ENCODE measurements at regions not wholly inside any gene's neighbourhood (a gene's known extent, or its start where the extent isn't known, plus 50 kb on each side); places are given as distances from the start of the nearest gene placed in this dataset.
"Not testable (repeated sequence)": the region's sequence is repeated elsewhere in the genome, so short reads cannot be mapped to it uniquely, and the experiment has no call there.

- Histone ChIP-seq H3K4me3 (ENCODE audit: low read length) (no peak overlapping the region), H3K9me3 (ENCODE audit: control insufficient read depth, low read depth, low read length) (no peaks in the 10 kb centered on the region), H3K4me1 (ENCODE audit: control insufficient read depth, insufficient read depth, low read length) (no peaks in the 10 kb centered on the region), H3K36me3 (ENCODE audit: control insufficient read depth, insufficient read depth, low read length) (no peaks in the 10 kb centered on the region), H3K27ac (ENCODE audit: low read length) (no peak overlapping the region), H3K27me3 (ENCODE audit: control insufficient read depth, insufficient read depth, low read length) (no peaks in the 10 kb centered on the region)
- 80% methylated on average over 1 of the region's 15 CpGs for WGBS (ENCODE audit: insufficient coverage, low lambda C conversion rate)
- DNase-seq, result peak; percentile 20 to 31
Observed at GRCh38 chr2:14903709-14904374, 271.3 kb downstream of the LRATD1 start.

DNA sequence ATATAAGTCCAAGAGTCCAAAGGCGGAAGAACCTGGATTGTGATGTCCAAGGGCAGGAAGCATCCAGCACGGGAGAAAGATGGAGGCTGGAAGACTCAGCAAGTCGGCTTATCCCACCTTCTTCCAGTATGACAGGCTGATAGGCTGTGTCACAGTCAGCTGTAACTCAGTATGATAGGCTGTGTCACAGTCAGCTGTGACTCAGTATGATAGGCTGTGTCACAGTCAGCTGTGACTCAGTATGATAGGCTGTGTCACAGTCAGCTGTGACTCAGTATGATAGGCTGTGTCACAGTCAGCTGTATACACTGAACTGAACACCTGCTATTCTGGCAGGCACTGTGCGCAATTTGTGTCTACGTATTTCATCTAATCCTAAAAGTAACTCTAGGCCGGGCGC is 271.9 kb downstream of the LRATD1 start:
- H3K9me3 ChIP-seq (ENCODE audit: control insufficient read depth, low read depth, low read length); H3K36me3 ChIP-seq (ENCODE audit: control insufficient read depth, insufficient read depth, low read length); DNase-seq; H3K27ac ChIP-seq (ENCODE audit: low read length); H3K4me3 ChIP-seq (ENCODE audit: low read length); H3K27me3 ChIP-seq (ENCODE audit: control insufficient read depth, insufficient read depth, low read length); H3K4me1 ChIP-seq (ENCODE audit: control insufficient read depth, insufficient read depth, low read length): not testable (repeated sequence)
- WGBS (ENCODE audit: insufficient coverage, low lambda C conversion rate), result no CpG with 5 or more reads among the region's 7 CpGs

DNA sequence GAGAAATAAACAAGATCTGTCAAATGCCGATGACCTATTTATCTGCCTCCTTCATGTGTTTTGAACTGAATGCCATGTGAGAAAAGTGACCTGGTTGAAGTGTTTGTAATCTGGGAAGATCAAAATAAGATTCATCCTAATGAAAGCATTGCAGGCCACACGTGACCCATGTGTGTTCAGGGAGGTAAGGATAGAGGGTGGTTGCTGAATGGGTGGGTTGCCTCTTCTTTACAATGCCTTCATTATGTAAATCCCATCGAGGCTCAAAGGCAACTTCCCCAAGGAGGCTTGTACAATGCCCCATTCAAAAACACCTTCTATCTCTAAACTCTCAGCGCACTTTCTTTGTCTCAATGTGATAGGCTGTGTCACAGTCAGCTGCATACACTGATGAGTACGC is 273.1 kb downstream of the LRATD1 start:
- no peak overlapping the region for H3K27ac ChIP-seq (ENCODE audit: low read length)
- WGBS (ENCODE audit: insufficient coverage, low lambda C conversion rate), result no CpG with 5 or more reads among the region's 5 CpGs
- H3K36me3 ChIP-seq (ENCODE audit: control insufficient read depth, insufficient read depth, low read length), result no peaks in the 10 kb centered on the region
- H3K9me3 ChIP-seq (ENCODE audit: control insufficient read depth, low read depth, low read length), result no peaks in the 10 kb centered on the region
- no peak for DNase-seq
- no peak overlapping the region for H3K4me3 ChIP-seq (ENCODE audit: low read length)
- H3K4me1 ChIP-seq (ENCODE audit: control insufficient read depth, insufficient read depth, low read length), result no peaks in the 10 kb centered on the region
- no peaks in the 10 kb centered on the region for H3K27me3 ChIP-seq (ENCODE audit: control insufficient read depth, insufficient read depth, low read length)

- no CpG with 5 or more reads among the region's 8 CpGs for WGBS (ENCODE audit: insufficient coverage, low lambda C conversion rate)
- DNase-seq, result peak in 1 of 2 donors; percentile 13
- H3K27ac ChIP-seq (ENCODE audit: low read length), result no peak overlapping the region
Observed at GRCh38 chr2:14907014-14907612, 274.6 kb downstream of the LRATD1 start.

GRCh38 chr2:14909795-14910194 is 277.3 kb downstream of the LRATD1 start:
- Histone ChIP-seq H3K27me3 (ENCODE audit: control insufficient read depth, insufficient read depth, low read length) (no peaks in the 10 kb centered on the region), H3K27ac (ENCODE audit: low read length) (no peak overlapping the region), H3K4me1 (ENCODE audit: control insufficient read depth, insufficient read depth, low read length) (no peaks in the 10 kb centered on the region), H3K36me3 (ENCODE audit: control insufficient read depth, insufficient read depth, low read length) (no peaks in the 10 kb centered on the region), H3K4me3 (ENCODE audit: low read length) (no peak overlapping the region), H3K9me3 (ENCODE audit: control insufficient read depth, low read depth, low read length) (no peaks in the 10 kb centered on the region)
- no peak for DNase-seq
- WGBS (ENCODE audit: insufficient coverage, low lambda C conversion rate), result no CpG with 5 or more reads among the region's 4 CpGs

More at GRCh38 chr2:14907014-14907612, 274.6 kb downstream of the LRATD1 start:
- H3K9me3 ChIP-seq (ENCODE audit: control insufficient read depth, low read depth, low read length), result no peaks in the 10 kb centered on the region
- no peak overlapping the region for H3K4me3 ChIP-seq (ENCODE audit: low read length)
- no peaks in the 10 kb centered on the region for H3K27me3 ChIP-seq (ENCODE audit: control insufficient read depth, insufficient read depth, low read length)
- H3K4me1 ChIP-seq (ENCODE audit: control insufficient read depth, insufficient read depth, low read length), result no peaks in the 10 kb centered on the region
- H3K36me3 ChIP-seq (ENCODE audit: control insufficient read depth, insufficient read depth, low read length), result no peaks in the 10 kb centered on the region

GRCh38 chr2:14910654-14911053 is 278.1 kb downstream of the LRATD1 start:
- no CpG with 5 or more reads among the region's 2 CpGs for WGBS (ENCODE audit: insufficient coverage, low lambda C conversion rate)
- H3K4me1 ChIP-seq (ENCODE audit: control insufficient read depth, insufficient read depth, low read length), result no peaks in the 10 kb centered on the region
- no peaks in the 10 kb centered on the region for H3K9me3 ChIP-seq (ENCODE audit: control insufficient read depth, low read depth, low read length)
- no peak for DNase-seq
- no peaks in the 10 kb centered on the region for H3K27me3 ChIP-seq (ENCODE audit: control insufficient read depth, insufficient read depth, low read length)
- no peaks in the 10 kb centered on the region for H3K36me3 ChIP-seq (ENCODE audit: control insufficient read depth, insufficient read depth, low read length)
- no peak overlapping the region for H3K27ac ChIP-seq (ENCODE audit: low read length)
- no peak overlapping the region for H3K4me3 ChIP-seq (ENCODE audit: low read length)

GRCh38 chr2:14915983-14916382 is 283.5 kb downstream of the LRATD1 start:
- Histone ChIP-seq H3K9me3 (ENCODE audit: control insufficient read depth, low read depth, low read length) (no peaks in the 10 kb centered on the region), H3K36me3 (ENCODE audit: control insufficient read depth, insufficient read depth, low read length) (no peaks in the 10 kb centered on the region), H3K4me3 (ENCODE audit: low read length) (no peak overlapping the region), H3K4me1 (ENCODE audit: control insufficient read depth, insufficient read depth, low read length) (no peaks in the 10 kb centered on the region), H3K27ac (ENCODE audit: low read length) (no peak overlapping the region), H3K27me3 (ENCODE audit: control insufficient read depth, insufficient read depth, low read length) (no peaks in the 10 kb centered on the region)
- no peak for DNase-seq
- WGBS (ENCODE audit: insufficient coverage, low lambda C conversion rate), result no CpG with 5 or more reads among the region's 4 CpGs

- no peaks in the 10 kb centered on the region for H3K4me1 ChIP-seq (ENCODE audit: control insufficient read depth, insufficient read depth, low read length)
- no peaks in the 10 kb centered on the region for H3K27me3 ChIP-seq (ENCODE audit: control insufficient read depth, insufficient read depth, low read length)
- DNase-seq, result no peak
- H3K27ac ChIP-seq (ENCODE audit: low read length), result no peak overlapping the region
- no peaks in the 10 kb centered on the region for H3K36me3 ChIP-seq (ENCODE audit: control insufficient read depth, insufficient read depth, low read length)
- 100% methylated on average over 1 of the region's 6 CpGs for WGBS (ENCODE audit: insufficient coverage, low lambda C conversion rate)
- H3K9me3 ChIP-seq (ENCODE audit: control insufficient read depth, low read depth, low read length), result no peaks in the 10 kb centered on the region
- H3K4me3 ChIP-seq (ENCODE audit: low read length), result no peak overlapping the region
Observed at GRCh38 chr2:14923820-14924580, 291.5 kb downstream of the LRATD1 start.

- Histone ChIP-seq H3K9me3 (ENCODE audit: control insufficient read depth, low read depth, low read length) (no peaks in the 10 kb centered on the region), H3K4me1 (ENCODE audit: control insufficient read depth, insufficient read depth, low read length) (no peaks in the 10 kb centered on the region), H3K4me3 (ENCODE audit: low read length) (no peak overlapping the region), H3K27me3 (ENCODE audit: control insufficient read depth, insufficient read depth, low read length) (no peaks in the 10 kb centered on the region), H3K27ac (ENCODE audit: low read length) (no peak overlapping the region), H3K36me3 (ENCODE audit: control insufficient read depth, insufficient read depth, low read length) (no peaks in the 10 kb centered on the region)
- no peak for DNase-seq
- no CpG with 5 or more reads among the region's 3 CpGs for WGBS (ENCODE audit: insufficient coverage, low lambda C conversion rate)
Observed at GRCh38 chr2:14925471-14925870, 293.0 kb downstream of the LRATD1 start.

DNA sequence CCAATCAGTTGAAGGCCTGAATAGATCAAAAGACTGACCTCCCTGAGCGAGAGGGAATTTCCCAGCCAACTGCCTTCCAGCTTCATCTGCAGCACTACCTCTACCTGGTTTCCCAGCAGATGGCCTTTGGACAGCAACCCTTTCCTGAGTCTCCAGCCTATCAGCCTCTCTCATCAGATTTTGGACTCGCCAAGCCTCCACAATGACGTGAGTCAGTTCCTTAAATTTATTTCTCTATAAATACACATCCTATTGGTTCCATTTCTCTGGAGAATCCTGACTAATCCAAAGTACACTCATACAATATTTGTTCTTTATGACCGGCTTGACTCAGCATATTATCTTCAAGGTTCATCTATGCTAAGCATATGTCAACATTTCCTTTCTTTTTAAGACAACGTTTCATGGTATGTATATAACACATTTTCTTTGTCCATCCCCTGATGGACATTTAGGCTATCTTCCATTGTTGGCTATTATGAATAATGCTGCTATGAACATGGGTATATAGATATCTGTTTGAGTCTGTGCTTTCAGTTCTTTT is 294.6 kb downstream of the LRATD1 start:
- no peak overlapping the region for H3K4me3 ChIP-seq (ENCODE audit: low read length)
- H3K9me3 ChIP-seq (ENCODE audit: control insufficient read depth, low read depth, low read length), result no peaks in the 10 kb centered on the region
- H3K27me3 ChIP-seq (ENCODE audit: control insufficient read depth, insufficient read depth, low read length), result no peaks in the 10 kb centered on the region
- WGBS (ENCODE audit: insufficient coverage, low lambda C conversion rate), result 15% methylated on average over 2 of the region's 5 CpGs
- H3K4me1 ChIP-seq (ENCODE audit: control insufficient read depth, insufficient read depth, low read length), result no peaks in the 10 kb centered on the region
- H3K27ac ChIP-seq (ENCODE audit: low read length), result no peak overlapping the region
- DNase-seq, result no peak
- H3K36me3 ChIP-seq (ENCODE audit: control insufficient read depth, insufficient read depth, low read length), result no peaks in the 10 kb centered on the region
